Body of pancreas (tissue), 4 donors: ENCODE measurements at regions not wholly inside any gene's neighbourhood (a gene's known extent, or its start where the extent isn't known, plus 50 kb on each side); places are given as distances from the start of the nearest gene placed in this dataset.

Source experiments
- POLR2A ChIP-seq, 3 donors: fragments of 450-650 bp; IDR thresholded peaks; one replicate each; pipeline ENCODE4 v1.6.1; 2016; ENCODE audit warnings: antibody characterized with exemption in 3 of 3, mild to moderate bottlenecking in 2 of 3
- TF ChIP-seq, protein P1 (sequence below), 7 experiments: fragments of 450-650 bp in 4 of 7; fragments of 200-600 bp in 3 of 7; sonication (generic) in 3 of 7; IDR thresholded peaks; one replicate each; pipeline ENCODE4 v1.5.1; 2016 to 2019; ENCODE audit warnings: antibody characterized with exemption in 7 of 7

DNA sequence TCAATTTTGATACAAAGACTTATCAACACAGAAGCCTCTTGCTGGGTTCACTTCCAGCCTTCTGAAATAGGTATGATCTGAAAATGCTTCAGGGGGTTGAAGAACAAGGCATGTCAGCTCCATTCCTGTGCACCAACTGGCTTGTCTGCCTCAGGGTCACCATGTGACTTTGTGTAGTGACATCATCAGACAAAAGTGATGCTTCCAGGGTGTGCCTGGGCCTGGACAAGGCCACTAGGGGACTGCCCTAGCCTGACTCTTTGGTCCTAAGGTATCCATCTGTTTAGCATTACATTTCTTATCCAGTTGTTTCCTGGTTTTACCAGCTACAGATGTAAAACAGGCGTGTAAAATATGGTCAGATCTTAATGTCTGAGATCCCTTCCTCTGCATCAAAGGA, 155.6 kb downstream of the CAND1 start:
- TF ChIP-seq, protein P1, sequence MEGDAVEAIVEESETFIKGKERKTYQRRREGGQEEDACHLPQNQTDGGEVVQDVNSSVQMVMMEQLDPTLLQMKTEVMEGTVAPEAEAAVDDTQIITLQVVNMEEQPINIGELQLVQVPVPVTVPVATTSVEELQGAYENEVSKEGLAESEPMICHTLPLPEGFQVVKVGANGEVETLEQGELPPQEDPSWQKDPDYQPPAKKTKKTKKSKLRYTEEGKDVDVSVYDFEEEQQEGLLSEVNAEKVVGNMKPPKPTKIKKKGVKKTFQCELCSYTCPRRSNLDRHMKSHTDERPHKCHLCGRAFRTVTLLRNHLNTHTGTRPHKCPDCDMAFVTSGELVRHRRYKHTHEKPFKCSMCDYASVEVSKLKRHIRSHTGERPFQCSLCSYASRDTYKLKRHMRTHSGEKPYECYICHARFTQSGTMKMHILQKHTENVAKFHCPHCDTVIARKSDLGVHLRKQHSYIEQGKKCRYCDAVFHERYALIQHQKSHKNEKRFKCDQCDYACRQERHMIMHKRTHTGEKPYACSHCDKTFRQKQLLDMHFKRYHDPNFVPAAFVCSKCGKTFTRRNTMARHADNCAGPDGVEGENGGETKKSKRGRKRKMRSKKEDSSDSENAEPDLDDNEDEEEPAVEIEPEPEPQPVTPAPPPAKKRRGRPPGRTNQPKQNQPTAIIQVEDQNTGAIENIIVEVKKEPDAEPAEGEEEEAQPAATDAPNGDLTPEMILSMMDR (IDR thresholded peaks at IDR 0.05): no peak
- TF ChIP-seq POLR2A (IDR thresholded peaks at IDR 0.05): no peak
